HG03342 (cell line): ENCODE measurements at regions not wholly inside any gene's neighbourhood (a gene's known extent, or its start where the extent isn't known, plus 50 kb on each side); places are given as distances from the start of the nearest gene placed in this dataset.
A peak's percentile ranks its signal among the peaks of the same experiment; 100 is the strongest.

Experiments
- ATAC-seq: cut with Tn5 transposase; IDR thresholded peaks from one replicate; pipeline ENCODE4 v1.9.1; 2021; ENCODE audit warnings: mild to moderate bottlenecking, moderate library complexity; ENCODE audit not compliant: unreplicated experiment

DNA sequence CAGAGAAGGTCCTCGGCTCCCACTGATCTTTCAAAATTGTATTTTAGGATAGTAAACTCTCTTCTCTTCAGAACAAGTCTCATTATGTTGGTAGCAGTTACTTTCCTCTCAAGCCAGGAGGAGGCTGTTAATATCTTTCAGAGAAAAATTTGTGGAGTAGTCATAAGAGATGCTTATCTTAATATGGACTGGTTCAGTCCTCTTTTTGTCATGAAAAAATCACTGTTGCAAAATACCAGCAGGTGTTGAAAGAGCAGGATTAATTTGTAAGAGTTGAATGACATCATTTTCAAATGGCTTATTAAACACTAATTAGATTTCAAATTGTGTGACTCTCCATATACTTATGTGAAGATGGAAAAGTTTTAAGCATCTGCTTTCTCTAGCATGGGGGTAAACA, 662.5 kb downstream of the POM121L12 start:
- no peak for ATAC-seq

DNA sequence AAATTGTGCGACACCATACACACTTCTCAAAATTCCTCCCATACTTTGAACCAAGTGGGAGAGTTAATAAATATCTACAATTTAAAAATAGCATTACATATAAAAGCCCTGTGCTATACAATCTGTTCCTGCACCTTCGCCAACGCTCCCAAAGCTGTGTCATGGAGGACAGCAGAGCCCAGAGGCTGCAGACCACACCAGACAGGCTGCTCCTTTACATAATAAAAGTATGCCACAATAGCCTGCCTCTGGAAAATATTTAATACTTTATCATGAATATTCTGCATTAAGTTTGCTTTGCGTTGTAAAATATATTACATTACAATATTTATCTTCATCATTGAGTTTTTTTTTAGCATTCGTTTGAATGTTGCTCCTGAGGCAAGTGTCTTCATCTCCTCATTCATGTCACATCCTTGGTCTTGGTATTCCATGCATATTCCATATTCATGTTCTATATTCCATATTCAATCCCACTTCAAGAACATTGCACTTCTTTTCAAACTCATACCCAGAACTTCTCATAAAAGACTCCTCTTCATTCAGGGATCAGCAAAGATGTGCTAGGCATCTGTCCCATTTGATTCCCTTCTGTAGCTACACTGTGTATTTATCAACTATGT, 663.9 kb downstream of the POM121L12 start:
- ATAC-seq = no peak

- no peak for ATAC-seq
Observed at GRCh38 chr7:53719122-53719521, 683.7 kb downstream of the POM121L12 start.

GRCh38 chr7:53740971-53741370, 705.5 kb downstream of the POM121L12 start:
- ATAC-seq = no peak

- ATAC-seq = no peak
Observed at GRCh38 chr7:53743697-53744402, 708.4 kb downstream of the POM121L12 start.

DNA sequence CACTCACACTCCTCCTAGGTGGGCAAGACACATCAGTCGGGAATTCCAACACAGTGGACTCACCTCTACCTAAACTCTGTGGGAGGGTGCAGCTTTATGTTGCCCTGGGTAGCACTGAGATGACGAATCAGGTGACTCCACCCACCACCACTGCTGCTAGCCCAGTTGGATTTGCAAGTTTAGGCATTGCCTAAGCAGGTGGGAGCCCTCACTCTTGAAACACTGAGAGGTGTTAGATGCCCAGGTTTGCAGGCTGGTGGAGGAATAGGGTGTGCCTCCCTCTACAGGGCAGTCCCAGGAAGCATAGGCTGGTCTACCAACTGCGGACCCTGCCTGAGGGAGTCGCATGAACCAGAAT, 708.9 kb downstream of the POM121L12 start:
- ATAC-seq = no peak

DNA sequence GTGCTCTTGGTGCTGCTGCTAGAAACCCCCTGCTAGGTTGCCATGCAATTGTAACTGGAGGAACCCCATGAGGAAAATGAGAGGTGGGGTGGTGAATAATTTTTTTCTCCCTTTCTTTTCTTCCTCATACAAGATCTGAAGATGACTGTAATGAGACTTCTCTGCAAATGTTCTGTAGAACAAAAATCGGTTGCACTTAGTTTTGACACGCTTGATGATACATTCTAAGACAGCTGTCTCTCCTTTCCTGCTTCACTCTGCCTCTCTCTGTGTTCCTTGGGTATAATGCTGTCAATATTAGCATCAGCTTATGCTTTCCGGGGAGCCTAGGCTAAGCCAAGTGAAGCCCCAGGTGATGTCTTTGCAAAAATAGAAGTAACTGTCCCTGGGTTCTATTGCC, 721.5 kb downstream of the POM121L12 start:
- ATAC-seq = no peak

DNA sequence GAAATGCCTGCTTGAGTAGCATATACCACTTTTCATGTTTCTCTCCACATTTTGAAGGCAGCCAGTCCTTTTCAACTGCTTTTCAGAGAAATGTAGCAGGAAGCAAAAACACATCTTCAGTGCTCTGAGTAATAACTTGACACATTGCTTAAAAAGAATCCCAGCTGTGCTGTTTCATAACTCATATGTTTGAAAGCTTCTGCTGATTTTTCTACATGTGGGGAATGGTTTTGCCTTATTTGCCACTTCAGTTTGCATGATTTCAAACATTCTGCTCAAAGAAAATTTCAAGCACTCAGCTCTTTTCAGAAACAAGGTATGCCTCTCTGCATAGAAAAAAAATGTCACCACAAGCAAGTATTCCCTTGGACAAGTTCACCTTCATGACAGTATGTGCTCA, 732.8 kb downstream of the POM121L12 start:
- no peak for ATAC-seq

DNA sequence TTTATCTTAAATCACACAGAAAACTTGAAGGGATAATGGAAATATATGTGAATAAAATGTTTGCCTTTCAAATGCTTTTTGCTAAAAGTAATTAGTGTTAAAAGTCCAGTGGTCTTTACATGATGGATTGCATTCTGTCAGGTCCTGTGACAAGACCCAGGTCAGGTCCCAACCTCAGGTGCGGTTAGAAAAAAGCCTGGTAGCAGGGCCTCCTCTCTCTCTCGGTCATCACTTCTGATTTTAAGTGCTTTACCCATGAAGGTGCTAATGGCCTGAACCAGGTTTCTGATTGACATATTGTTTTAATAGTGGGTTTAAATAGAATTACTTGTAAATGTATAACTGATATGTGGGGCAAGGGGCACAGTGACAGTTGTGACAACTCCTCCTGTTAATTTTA, 736.3 kb downstream of the POM121L12 start:
- no peak for ATAC-seq

DNA sequence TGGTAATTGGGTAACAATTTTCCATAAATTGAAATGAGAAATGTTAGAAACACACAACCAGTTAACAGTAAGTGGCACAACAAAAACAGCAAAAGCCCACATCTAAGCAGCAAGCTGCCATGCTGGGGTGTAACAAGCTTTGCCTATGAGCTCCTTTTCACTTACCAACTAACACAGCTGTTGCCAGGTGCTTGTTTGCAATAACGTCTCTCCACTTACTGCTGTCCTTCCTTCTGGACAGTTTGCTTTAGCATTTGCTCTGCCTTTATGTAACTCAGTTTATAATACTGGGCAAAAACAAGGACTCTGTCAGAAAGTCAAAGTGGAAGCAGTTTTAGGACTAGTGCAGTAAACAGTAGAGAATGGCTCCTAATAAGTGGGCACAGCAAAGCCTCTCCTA, 740.9 kb downstream of the POM121L12 start:
- no peak for ATAC-seq

DNA sequence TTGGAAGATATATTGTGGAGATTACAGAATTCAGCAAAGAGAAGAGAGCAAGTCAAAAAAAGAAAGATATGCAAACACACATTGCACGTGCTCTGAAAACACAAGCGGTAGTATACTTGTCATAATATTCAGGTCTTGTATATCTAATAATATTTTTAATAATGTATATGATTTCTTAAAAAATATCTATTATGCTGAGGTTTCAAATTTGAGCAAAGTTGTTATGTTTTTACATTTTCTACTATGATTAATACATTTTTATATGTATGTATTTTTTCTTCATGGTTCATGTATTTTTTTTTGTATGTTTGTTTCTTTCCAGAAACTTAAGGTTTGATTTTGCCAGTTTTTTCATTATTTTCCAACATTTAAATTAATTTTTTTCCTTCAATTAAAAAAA, 752.4 kb upstream of the VSTM2A start:
- no peak for ATAC-seq

GRCh38 chr7:53794816-53795215, 747.4 kb upstream of the VSTM2A start:
- ATAC-seq = no peak

DNA sequence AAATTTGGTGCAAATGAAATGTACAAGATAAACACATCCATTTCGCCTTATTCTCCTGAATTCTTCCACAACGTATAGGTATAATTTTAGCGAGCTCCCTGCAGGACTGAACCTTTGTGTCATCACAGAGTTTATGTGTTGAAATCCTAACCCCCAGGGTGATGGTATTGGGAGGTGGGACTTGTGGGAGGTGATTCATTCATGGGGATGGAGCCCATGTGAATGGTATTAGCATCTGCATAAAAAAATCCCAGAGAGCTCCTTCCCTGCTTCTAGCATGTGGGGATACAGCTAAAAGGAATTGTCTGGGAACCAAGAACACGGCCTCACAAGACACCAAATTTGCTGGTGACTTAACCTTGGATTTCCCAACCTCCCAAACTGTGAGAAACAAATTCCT, 741.4 kb upstream of the VSTM2A start:
- no peak for ATAC-seq

DNA sequence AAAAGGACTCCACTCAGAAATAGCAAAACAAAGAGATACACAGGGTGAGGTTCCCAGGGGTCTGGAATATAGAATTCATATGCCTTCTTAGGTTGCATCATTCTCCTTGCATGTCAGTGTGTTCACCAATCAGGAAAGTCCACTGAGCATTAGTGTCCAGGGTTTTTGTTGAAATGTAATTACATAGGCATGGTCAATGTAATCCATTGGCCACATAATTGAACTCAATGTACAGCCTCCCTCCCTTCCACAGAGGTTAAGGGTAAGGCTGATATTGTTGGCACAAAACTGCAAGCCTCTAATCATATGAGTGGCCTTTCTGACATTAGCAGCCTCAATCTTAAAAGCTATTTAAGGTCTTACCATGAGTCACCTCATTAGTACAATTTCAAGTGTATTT, 736.1 kb upstream of the VSTM2A start:
- ATAC-seq = no peak

- peak; percentile 59 for ATAC-seq
Observed at GRCh38 chr7:53811555-53812079, 730.6 kb upstream of the VSTM2A start.

- no peak for ATAC-seq
Observed at GRCh38 chr7:53812135-53812534, 730.0 kb upstream of the VSTM2A start.

GRCh38 chr7:53835301-53835700, 706.9 kb upstream of the VSTM2A start:
- no peak for ATAC-seq

GRCh38 chr7:53877688-53878087, 664.5 kb upstream of the VSTM2A start:
- ATAC-seq = no peak

GRCh38 chr7:53900856-53901528, 641.2 kb upstream of the VSTM2A start:
- ATAC-seq = no peak

DNA sequence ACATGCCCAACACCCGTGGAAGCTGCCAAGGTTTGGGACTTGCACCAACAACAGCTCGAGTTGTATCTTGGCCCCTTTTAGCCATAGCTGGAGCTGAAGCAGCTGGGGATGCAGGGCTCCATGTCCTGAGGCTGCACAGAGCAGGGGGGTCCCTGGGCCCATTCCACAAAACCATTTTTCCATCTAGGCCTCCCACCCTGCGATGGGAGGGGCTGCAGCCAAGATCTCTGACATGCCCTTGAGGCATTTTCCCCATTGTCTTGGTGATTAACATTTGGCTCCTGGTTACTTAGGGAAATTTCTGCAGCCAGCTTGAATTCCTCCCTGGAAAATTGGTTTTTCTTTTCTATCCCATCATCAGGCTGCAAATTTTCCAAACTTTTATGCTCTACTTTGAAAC, 637.8 kb upstream of the VSTM2A start:
- ATAC-seq = no peak

DNA sequence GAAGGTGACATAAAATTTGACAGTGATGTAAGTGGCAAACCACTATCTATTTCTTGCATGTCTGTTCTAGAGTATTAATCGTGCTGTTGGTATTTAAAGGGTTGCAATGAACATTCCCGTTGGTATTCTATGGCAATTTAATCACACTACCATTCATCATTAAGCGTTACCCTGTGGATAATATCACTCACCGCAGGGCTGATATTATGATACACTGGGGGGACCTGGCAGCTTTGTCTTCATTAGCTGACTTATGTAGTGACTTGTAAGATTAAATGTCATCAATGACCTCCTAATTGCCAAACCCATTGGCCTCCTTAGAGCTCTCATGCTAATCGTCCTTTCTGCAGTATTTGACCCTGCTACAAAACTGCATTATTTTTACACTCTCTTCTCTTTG, 624.5 kb upstream of the VSTM2A start:
- no peak for ATAC-seq

- no peak for ATAC-seq
Observed at GRCh38 chr7:53920011-53920410, 622.2 kb upstream of the VSTM2A start.
